Frontal cortex (tissue), 3 donors: ENCODE measurements at regions not wholly inside any gene's neighbourhood (a gene's known extent, or its start where the extent isn't known, plus 50 kb on each side); places are given as distances from the start of the nearest gene placed in this dataset.

Experiments used
- DNase-seq, 2 donors: peaks; one replicate each; pipeline ENCODE4 v3.0.0; 2012; ENCODE audit warnings: low spot score in 2 of 2
- FAIRE-seq: peaks from 2 replicates; lab custom pipeline; 2012; peaks lifted over from hg19 to GRCh38; lab: Jason Lieb, UNC
- donor health status: control.
- donor health status: control.
- donor health status: control.

- FAIRE-seq (no peak), DNase-seq (no peak)
These were observed 123.8 kb upstream of the RPL38 start for GRCh38 chr17:74079537-74080300.

GRCh38 chr17:74080656-74081582 is 122.6 kb upstream of the RPL38 start:
- FAIRE-seq: no peak
- DNase-seq: no peak

DNA sequence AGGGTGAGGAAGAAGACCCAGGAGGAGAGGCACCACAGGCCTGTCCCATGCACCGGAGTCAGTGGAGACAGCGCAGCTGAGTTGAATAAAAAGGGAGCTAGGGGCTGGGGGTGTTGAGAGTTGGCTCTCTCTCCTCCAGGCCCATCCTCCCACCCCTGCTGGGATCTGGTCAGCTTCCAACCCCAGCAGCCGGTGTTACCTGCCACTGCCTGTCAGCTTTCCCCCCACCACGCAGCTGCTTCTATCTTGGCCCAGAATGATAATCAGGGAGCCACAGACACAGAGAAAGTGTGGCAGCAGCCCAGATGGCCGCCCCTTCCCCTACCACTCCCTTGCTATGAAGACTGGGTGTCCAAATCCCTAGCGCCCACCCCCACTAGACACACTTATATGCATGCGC is 120.6 kb upstream of the RPL38 start:
- DNase-seq: no peak
- no peak for FAIRE-seq

- no peak for FAIRE-seq
- no peak for DNase-seq
These were observed 120.2 kb upstream of the RPL38 start for GRCh38 chr17:74083321-74083720.

GRCh38 chr17:74085434-74085833 is 118.0 kb upstream of the RPL38 start:
- no peak for DNase-seq
- FAIRE-seq: no peak

- FAIRE-seq (no peak), DNase-seq (no peak)
These were observed 116.4 kb upstream of the RPL38 start for GRCh38 chr17:74087002-74087585.

DNA sequence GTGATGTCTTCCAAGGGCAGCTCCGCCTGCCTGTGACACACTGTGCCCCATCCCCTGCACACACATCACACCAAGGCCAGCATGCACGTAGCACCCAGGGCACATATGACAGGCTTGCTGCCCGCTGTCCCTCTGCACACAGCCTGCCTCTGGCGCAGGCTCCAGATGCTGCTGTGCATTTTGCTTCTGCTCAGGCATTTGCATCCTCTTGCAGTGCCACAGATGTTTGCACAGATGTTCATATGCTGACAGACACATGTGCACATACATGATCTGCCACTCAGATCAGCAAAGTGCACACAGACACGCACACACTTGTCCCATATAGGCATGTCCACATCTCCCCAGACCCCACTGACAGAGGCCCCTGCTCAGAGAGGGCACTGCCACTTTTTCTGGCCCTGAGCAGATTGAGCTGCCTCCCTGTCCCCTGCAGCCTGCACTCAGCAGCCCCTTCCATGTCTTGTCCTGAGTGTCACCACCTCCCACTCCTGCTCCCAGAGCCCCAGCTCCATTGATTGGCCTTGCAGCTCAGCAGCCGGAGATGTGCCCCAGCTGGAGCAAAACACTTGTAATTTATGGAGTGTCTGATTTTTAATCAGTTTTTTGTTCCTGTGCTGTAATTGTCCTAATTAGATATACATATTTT is 115.1 kb upstream of the RPL38 start:
- FAIRE-seq (no peak), DNase-seq (no peak)

DNA sequence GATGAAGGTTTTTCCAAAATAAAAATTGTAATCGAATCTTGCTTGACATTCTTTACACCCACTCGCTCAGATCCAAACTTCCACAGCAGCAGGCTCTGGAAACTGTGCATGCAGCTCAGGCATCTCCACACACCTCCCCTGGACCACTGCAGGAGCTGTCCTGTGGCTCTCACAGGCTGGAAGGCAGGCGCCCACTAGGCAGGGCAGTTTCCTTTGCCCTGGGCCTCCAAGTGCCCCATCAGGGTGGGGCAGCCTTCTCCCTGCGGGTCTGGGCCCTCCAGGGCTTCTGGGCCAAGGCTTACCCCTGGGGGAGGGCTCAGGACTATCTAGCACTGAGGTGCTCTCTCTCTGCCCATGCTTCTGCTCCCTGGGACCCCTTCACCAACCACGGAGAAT is 114.5 kb upstream of the RPL38 start:
- FAIRE-seq: no peak
- DNase-seq: no peak

GRCh38 chr17:74089380-74089779 is 114.1 kb upstream of the RPL38 start:
- FAIRE-seq: no peak
- no peak for DNase-seq

GRCh38 chr17:74089869-74090464 is 113.5 kb upstream of the RPL38 start:
- DNase-seq (no peak), FAIRE-seq (no peak)

GRCh38 chr17:74094651-74095050 is 108.8 kb upstream of the RPL38 start:
- FAIRE-seq (no peak), DNase-seq (no peak)

DNA sequence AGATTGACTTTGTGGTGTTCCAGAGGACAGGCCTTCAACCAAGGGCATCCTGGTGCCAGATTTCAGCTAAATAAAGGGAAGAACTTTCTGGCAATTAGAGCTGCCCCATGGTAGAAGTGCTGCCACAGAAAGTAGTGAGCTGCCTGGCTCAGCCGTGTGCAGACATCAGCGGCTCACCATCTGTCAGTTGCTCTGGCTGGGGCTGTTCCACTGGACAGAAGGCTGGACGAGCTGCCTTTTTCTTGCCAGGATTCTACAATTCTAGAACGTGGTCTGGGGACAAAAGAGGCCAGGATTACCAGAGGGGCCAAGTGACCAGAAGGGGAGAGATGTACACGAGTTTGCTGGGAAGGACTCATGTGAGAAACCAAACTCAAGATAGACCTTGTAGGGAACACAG is 107.0 kb upstream of the RPL38 start:
- FAIRE-seq: no peak

DNA sequence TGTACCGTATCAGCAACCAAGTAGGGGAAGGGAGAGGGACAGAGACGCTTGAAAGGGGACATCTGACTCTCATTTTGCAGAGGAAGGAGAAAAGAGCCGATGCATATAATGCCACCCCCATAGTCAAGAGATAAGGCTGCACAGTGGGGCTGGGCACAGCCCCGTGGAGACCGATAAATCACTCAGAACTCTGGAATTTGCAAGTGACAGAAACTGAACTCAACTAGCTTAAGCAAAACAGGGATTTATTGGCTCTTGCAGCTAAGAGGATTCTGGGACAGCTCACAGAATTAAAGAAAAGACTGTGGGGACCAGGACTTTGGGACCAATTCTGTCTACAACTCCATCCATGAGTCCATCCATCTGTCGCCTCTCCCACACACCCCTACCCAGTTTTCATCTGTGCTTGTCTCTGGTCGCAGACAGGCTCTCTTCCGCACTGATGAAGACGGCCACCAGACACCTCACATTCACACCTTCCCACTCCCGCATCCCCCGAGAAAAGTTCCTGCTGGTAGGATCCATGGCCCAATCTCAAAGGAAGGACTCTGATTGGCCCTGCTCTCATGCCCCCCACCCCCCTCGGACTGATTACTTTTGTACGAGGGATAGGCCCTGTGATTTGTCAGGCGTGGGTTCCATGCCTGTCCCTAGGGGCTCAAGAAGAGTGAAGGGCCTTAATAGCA is 105.9 kb upstream of the RPL38 start:
- no peak for DNase-seq
- no peak for FAIRE-seq

More for the DNA sequence above, 107.0 kb upstream of the RPL38 start:
- DNase-seq: no peak

DNA sequence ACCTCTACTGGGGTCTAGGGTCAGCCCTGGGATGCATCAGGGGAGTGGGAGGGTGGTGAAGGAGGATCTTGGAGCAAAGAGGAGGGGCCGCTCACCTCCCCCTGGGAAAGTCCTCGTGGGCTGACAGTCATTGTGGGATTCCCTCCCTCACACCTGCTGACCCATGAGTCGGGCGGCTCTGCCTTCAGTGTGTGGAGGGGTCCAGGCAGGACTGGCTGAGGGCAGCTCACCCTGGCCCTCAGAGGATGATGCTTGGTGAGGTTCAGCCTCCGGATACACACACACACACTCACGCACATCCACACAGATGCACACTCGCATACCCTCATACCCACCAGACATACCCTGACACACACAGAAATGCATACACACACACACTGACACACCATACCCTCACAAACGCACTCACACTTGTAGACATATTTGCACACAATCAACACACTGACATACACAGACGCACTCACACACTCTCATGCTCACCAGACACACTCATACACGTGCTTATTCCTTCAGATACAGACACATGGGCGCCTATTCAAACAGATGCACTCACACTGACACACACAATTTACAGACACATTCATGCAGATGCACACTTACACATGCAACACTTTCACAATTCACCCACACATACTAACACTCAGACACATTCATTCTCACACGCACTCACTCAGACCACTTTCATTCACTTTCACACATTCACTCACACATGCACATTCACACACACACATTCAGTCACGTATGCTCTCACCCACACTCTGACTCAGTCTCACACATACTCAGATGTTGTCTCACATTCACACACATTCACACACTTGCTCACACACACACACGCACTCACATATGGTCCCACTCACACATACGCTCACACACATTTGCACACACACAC is 105.1 kb upstream of the RPL38 start:
- FAIRE-seq (no peak), DNase-seq (no peak)

- no peak for DNase-seq
- FAIRE-seq: no peak
These were observed 103.8 kb upstream of the RPL38 start for GRCh38 chr17:74099442-74100340.

GRCh38 chr17:74104921-74105320 is 98.6 kb upstream of the RPL38 start:
- FAIRE-seq: no peak
- DNase-seq: no peak

DNA sequence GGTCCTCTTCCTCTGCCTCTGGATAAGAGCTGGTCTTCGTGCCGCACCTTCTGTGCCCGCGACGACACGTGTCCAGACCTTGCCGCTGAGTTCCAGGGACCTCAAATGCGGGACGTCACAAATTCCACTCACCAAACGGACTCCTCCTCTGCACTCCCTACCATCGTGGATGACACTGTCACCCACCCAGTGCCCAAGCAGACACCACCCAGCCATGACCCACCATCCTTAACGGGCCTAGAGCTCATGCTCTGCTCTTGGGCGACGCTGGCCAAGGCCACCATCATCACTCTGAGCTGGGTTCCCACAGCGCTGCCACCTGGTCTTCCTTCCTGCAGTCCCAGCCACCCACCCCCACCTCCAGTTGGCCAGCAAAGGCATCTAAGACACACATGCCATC is 96.4 kb upstream of the RPL38 start:
- no peak for DNase-seq
- FAIRE-seq: no peak
